ENCODE measurements at regions not wholly inside any gene's neighbourhood (a gene's known extent, or its start where the extent isn't known, plus 50 kb on each side); places are given as distances from the start of the nearest gene placed in this dataset.

GRCh38 chr7:79540592-79540991, 87.1 kb upstream of the MAGI2 start:
- TF ChIP-seq NR1H2 (CRISPR knock-in tag; IDR thresholded peaks at IDR 0.05) (no peak), RELA (CRISPR knock-in tag; IDR thresholded peaks at IDR 0.05; ENCODE audit: borderline replicate concordance) (no peak), PRDM15 (CRISPR knock-in tag; IDR thresholded peaks at IDR 0.05) (no peak), TCF7 (CRISPR knock-in tag; IDR thresholded peaks at IDR 0.05; ENCODE audit: low read depth) (no peak), NFYB (CRISPR knock-in tag; conservative IDR thresholded peaks at IDR 0.05; ENCODE audit: low read depth) (no peak), SP1 (CRISPR knock-in tag; conservative IDR thresholded peaks at IDR 0.05) (no peak), IRF1 (CRISPR knock-in tag; IDR thresholded peaks at IDR 0.05) (no peak), RORB (CRISPR knock-in tag; IDR thresholded peaks at IDR 0.05) (no peak), JUN (CRISPR knock-in tag; IDR thresholded peaks at IDR 0.05) (no peak), ZNF317 (CRISPR knock-in tag; IDR thresholded peaks at IDR 0.05; ENCODE audit: borderline replicate concordance, low read depth) (no peak)
- TF ChIP-seq, protein P1, sequence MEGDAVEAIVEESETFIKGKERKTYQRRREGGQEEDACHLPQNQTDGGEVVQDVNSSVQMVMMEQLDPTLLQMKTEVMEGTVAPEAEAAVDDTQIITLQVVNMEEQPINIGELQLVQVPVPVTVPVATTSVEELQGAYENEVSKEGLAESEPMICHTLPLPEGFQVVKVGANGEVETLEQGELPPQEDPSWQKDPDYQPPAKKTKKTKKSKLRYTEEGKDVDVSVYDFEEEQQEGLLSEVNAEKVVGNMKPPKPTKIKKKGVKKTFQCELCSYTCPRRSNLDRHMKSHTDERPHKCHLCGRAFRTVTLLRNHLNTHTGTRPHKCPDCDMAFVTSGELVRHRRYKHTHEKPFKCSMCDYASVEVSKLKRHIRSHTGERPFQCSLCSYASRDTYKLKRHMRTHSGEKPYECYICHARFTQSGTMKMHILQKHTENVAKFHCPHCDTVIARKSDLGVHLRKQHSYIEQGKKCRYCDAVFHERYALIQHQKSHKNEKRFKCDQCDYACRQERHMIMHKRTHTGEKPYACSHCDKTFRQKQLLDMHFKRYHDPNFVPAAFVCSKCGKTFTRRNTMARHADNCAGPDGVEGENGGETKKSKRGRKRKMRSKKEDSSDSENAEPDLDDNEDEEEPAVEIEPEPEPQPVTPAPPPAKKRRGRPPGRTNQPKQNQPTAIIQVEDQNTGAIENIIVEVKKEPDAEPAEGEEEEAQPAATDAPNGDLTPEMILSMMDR (IDR thresholded peaks at IDR 0.05): no peak
- TF ChIP-seq, protein P2, sequence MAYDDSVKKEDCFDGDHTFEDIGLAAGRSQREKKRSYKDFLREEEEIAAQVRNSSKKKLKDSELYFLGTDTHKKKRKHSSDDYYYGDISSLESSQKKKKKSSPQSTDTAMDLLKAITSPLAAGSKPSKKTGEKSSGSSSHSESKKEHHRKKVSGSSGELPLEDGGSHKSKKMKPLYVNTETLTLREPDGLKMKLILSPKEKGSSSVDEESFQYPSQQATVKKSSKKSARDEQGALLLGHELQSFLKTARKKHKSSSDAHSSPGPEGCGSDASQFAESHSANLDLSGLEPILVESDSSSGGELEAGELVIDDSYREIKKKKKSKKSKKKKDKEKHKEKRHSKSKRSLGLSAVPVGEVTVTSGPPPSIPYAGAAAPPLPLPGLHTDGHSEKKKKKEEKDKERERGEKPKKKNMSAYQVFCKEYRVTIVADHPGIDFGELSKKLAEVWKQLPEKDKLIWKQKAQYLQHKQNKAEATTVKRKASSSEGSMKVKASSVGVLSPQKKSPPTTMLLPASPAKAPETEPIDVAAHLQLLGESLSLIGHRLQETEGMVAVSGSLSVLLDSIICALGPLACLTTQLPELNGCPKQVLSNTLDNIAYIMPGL (CRISPR knock-in tag; IDR thresholded peaks at IDR 0.05): no peak
